ENCODE measurements at regions not wholly inside any gene's neighbourhood (a gene's known extent, or its start where the extent isn't known, plus 50 kb on each side); places are given as distances from the start of the nearest gene placed in this dataset.
"Not testable (repeated sequence)": the region's sequence is repeated elsewhere in the genome, so short reads cannot be mapped to it uniquely, and the experiment has no call there.

- Histone ChIP-seq H3K27me3 (ENCODE audit: control insufficient read depth, extremely low read depth, insufficient read depth, low read length) (no peaks in the 10 kb centered on the region), H4K20me1 (ENCODE audit: control insufficient read depth, extremely low read depth, insufficient read depth, low read length) (no peaks in the 10 kb centered on the region), H3K9me3 (ENCODE audit: control insufficient read depth, low read depth, low read length) (peaks cover 3% of the 10 kb centered on the region), H3K27ac (ENCODE audit: control insufficient read depth, insufficient read depth, low read length) (no peak overlapping the region), H3K4me3 (ENCODE audit: control insufficient read depth in 2 of 3, extremely low read depth in 1 of 3, insufficient read depth in 2 of 3, low read depth in 1 of 3, low read length in 3 of 3) (no peak overlapping the region), H3K4me1 (ENCODE audit: control insufficient read depth, extremely low read depth, insufficient read depth, low read length) (no peaks in the 10 kb centered on the region), H3K79me2 (ENCODE audit: control insufficient read depth, insufficient read depth, low read length) (no peaks in the 10 kb centered on the region), H3K9me1 (ENCODE audit: control insufficient read depth, extremely low read depth, insufficient read depth, low read length) (no peaks in the 10 kb centered on the region), H3K4me2 (ENCODE audit: control insufficient read depth, extremely low read depth, insufficient read depth, low read depth, low read length) (no peak overlapping the region), H2AFZ (ENCODE audit: control insufficient read depth, low read length) (no peak overlapping the region), H3K36me3 (ENCODE audit: control insufficient read depth in 2 of 2, extremely low read depth in 1 of 2, insufficient read depth in 2 of 2, low read length in 2 of 2) (no peaks in the 10 kb centered on the region), H3K9ac (ENCODE audit: control insufficient read depth, extremely low read depth, insufficient read depth, low read length) (no peak overlapping the region)
- FAIRE-seq = no peak
- TF ChIP-seq EZH2 (IDR thresholded peaks at IDR 0.05; ENCODE audit: low read length) (no peak), CTCF (optimal IDR thresholded peaks at IDR 0.05 in 1 of 3, IDR thresholded peaks at IDR 0.05 in 1 of 3, conservative IDR thresholded peaks at IDR 0.05 in 1 of 3; ENCODE audit: extremely low read depth in 1 of 3, insufficient read depth in 2 of 3, low read length in 3 of 3) (no peak)
- no peak for DNase-seq (ENCODE audit: low read depth, low spot score)
- dilution Hi-C loops (cut with MboI; ENCODE audit: extremely low pct_ligation_motif_present, low sequenced_read_pairs) = no loop called here
Observed at GRCh38 chr18:65175681-65176080, 575.1 kb upstream of the CDH7 start.

GRCh38 chr18:65162086-65162485, 588.7 kb upstream of the CDH7 start:
- H2AFZ ChIP-seq (ENCODE audit: control insufficient read depth, low read length); H3K36me3 ChIP-seq (ENCODE audit: control insufficient read depth in 2 of 2, extremely low read depth in 1 of 2, insufficient read depth in 2 of 2, low read length in 2 of 2); H3K27ac ChIP-seq (ENCODE audit: control insufficient read depth, insufficient read depth, low read length); H3K27me3 ChIP-seq (ENCODE audit: control insufficient read depth, extremely low read depth, insufficient read depth, low read length); dilution Hi-C loops (cut with MboI; ENCODE audit: extremely low pct_ligation_motif_present, low sequenced_read_pairs); H3K4me3 ChIP-seq (ENCODE audit: control insufficient read depth in 2 of 3, extremely low read depth in 1 of 3, insufficient read depth in 2 of 3, low read depth in 1 of 3, low read length in 3 of 3); H3K4me1 ChIP-seq (ENCODE audit: control insufficient read depth, extremely low read depth, insufficient read depth, low read length); H4K20me1 ChIP-seq (ENCODE audit: control insufficient read depth, extremely low read depth, insufficient read depth, low read length); H3K9me3 ChIP-seq (ENCODE audit: control insufficient read depth, low read depth, low read length); H3K4me2 ChIP-seq (ENCODE audit: control insufficient read depth, extremely low read depth, insufficient read depth, low read depth, low read length); FAIRE-seq; H3K9ac ChIP-seq (ENCODE audit: control insufficient read depth, extremely low read depth, insufficient read depth, low read length); H3K79me2 ChIP-seq (ENCODE audit: control insufficient read depth, insufficient read depth, low read length); DNase-seq (ENCODE audit: low read depth, low spot score); H3K9me1 ChIP-seq (ENCODE audit: control insufficient read depth, extremely low read depth, insufficient read depth, low read length): not testable (repeated sequence)

- Histone ChIP-seq H4K20me1 (ENCODE audit: control insufficient read depth, extremely low read depth, insufficient read depth, low read length) (no peaks in the 10 kb centered on the region), H3K27me3 (ENCODE audit: control insufficient read depth, extremely low read depth, insufficient read depth, low read length) (no peaks in the 10 kb centered on the region), H3K4me1 (ENCODE audit: control insufficient read depth, extremely low read depth, insufficient read depth, low read length) (no peaks in the 10 kb centered on the region), H2AFZ (ENCODE audit: control insufficient read depth, low read length) (no peak overlapping the region), H3K4me3 (ENCODE audit: control insufficient read depth in 2 of 3, extremely low read depth in 1 of 3, insufficient read depth in 2 of 3, low read depth in 1 of 3, low read length in 3 of 3) (no peak overlapping the region), H3K9me1 (ENCODE audit: control insufficient read depth, extremely low read depth, insufficient read depth, low read length) (no peaks in the 10 kb centered on the region), H3K9me3 (ENCODE audit: control insufficient read depth, low read depth, low read length) (no peaks in the 10 kb centered on the region), H3K27ac (ENCODE audit: control insufficient read depth, insufficient read depth, low read length) (no peak overlapping the region), H3K36me3 (ENCODE audit: control insufficient read depth in 2 of 2, extremely low read depth in 1 of 2, insufficient read depth in 2 of 2, low read length in 2 of 2) (no peaks in the 10 kb centered on the region), H3K4me2 (ENCODE audit: control insufficient read depth, extremely low read depth, insufficient read depth, low read depth, low read length) (no peak overlapping the region), H3K79me2 (ENCODE audit: control insufficient read depth, insufficient read depth, low read length) (no peaks in the 10 kb centered on the region), H3K9ac (ENCODE audit: control insufficient read depth, extremely low read depth, insufficient read depth, low read length) (no peak overlapping the region)
- dilution Hi-C loops (cut with MboI; ENCODE audit: extremely low pct_ligation_motif_present, low sequenced_read_pairs) = no loop called here
- DNase-seq (ENCODE audit: low read depth, low spot score) (no peak), FAIRE-seq (no peak)
- no peak for TF ChIP-seq EZH2 (IDR thresholded peaks at IDR 0.05; ENCODE audit: low read length)
- TF ChIP-seq CTCF (optimal IDR thresholded peaks at IDR 0.05 in 1 of 3, IDR thresholded peaks at IDR 0.05 in 1 of 3, conservative IDR thresholded peaks at IDR 0.05 in 1 of 3; ENCODE audit: extremely low read depth in 1 of 3, insufficient read depth in 2 of 3, low read length in 3 of 3) = no peak
Observed at GRCh38 chr18:65146482-65147021, 604.3 kb upstream of the CDH7 start.

All from keratinocyte (primary cell).